Keratinocyte (primary cell): ENCODE measurements at regions not wholly inside any gene's neighbourhood (a gene's known extent, or its start where the extent isn't known, plus 50 kb on each side); places are given as distances from the start of the nearest gene placed in this dataset.
A peak's percentile ranks its signal among the peaks of the same experiment; 100 is the strongest.

Experiments
- DNase-seq: peaks from one replicate; pipeline ENCODE4 v3.0.0-alpha.2; 2011; ENCODE audit warnings: low read depth, missing footprints, low spot score
- FAIRE-seq: peaks from 2 replicates; lab custom pipeline; 2011; peaks lifted over from hg19 to GRCh38; lab: Jason Lieb, UNC
- H2AFZ ChIP-seq: 2 replicates; pipeline ENCODE4 v1.6.0; 2012; ENCODE audit warnings: low read length, control low read depth, inconsistent platforms; ENCODE audit not compliant: control insufficient read depth
- H3K27ac ChIP-seq: 2 replicates; pipeline ENCODE4 v1.5.1; 2011; ENCODE audit warnings: low read length; ENCODE audit not compliant: control insufficient read depth, insufficient read depth
- H3K27me3 ChIP-seq: 3 replicates; pipeline ENCODE4 v1.6.0; 2011; ENCODE audit warnings: low read length; ENCODE audit not compliant: control insufficient read depth, insufficient read depth; ENCODE audit errors: extremely low read depth
- H3K36me3 ChIP-seq, 2 experiments: 2 replicates in 1 of 2; 3 replicates in 1 of 2; pipeline ENCODE4 v1.5.1; 2011; ENCODE audit warnings: low read length in 2 of 2, mild to moderate bottlenecking in 1 of 2; ENCODE audit not compliant: control insufficient read depth in 2 of 2, insufficient read depth in 2 of 2; ENCODE audit errors: extremely low read depth in 1 of 2
- H3K4me1 ChIP-seq: 3 replicates; pipeline ENCODE4 v1.5.1; 2011; ENCODE audit warnings: low read length; ENCODE audit not compliant: control insufficient read depth, insufficient read depth; ENCODE audit errors: extremely low read depth
- H3K4me2 ChIP-seq: 3 replicates; pipeline ENCODE4 v1.6.0; 2011; ENCODE audit warnings: low read depth, low read length; ENCODE audit not compliant: control insufficient read depth, insufficient read depth; ENCODE audit errors: extremely low read depth
- H3K4me3 ChIP-seq, 3 experiments: fragments of 200-600 bp in 1 of 3; sonication (generic) in 1 of 3; 2 replicates in 2 of 3; 3 replicates in 1 of 3; pipeline ENCODE4 v1.5.1; 2011 to 2016; ENCODE audit warnings: low read length in 3 of 3, mild to moderate bottlenecking in 3 of 3, control low read depth in 2 of 3, inconsistent platforms in 1 of 3, low read depth in 1 of 3, mixed read lengths in 1 of 3, mixed run types in 1 of 3, moderate library complexity in 1 of 3; ENCODE audit not compliant: control insufficient read depth in 2 of 3, insufficient read depth in 2 of 3; ENCODE audit errors: extremely low read depth in 1 of 3
- H3K79me2 ChIP-seq: 2 replicates; pipeline ENCODE4 v1.6.0; 2012; ENCODE audit warnings: low read length; ENCODE audit not compliant: control insufficient read depth, insufficient read depth
- H3K9ac ChIP-seq: 3 replicates; pipeline ENCODE4 v1.6.0; 2011; ENCODE audit warnings: low read length; ENCODE audit not compliant: control insufficient read depth, insufficient read depth; ENCODE audit errors: extremely low read depth
- H3K9me1 ChIP-seq: 3 replicates; pipeline ENCODE4 v1.6.0; 2011; ENCODE audit warnings: low read length; ENCODE audit not compliant: control insufficient read depth, insufficient read depth; ENCODE audit errors: extremely low read depth
- H3K9me3 ChIP-seq: 2 replicates; pipeline ENCODE4 v1.5.1; 2012; ENCODE audit warnings: low read depth, low read length; ENCODE audit not compliant: control insufficient read depth
- H4K20me1 ChIP-seq: 3 replicates; pipeline ENCODE4 v1.6.0; 2011; ENCODE audit warnings: low read length; ENCODE audit not compliant: control insufficient read depth, insufficient read depth; ENCODE audit errors: extremely low read depth
- EZH2 ChIP-seq: IDR thresholded peaks from one replicate; pipeline ENCODE4 v1.6.1; 2012; ENCODE audit warnings: inconsistent platforms, mild to moderate bottlenecking, low read length, moderate library complexity
- dilution Hi-C: fragments of 300-500 bp; cut with MboI; formaldehyde crosslinking; loops from one replicate; pipeline ENCODE4 v1.7.0; 2020; ENCODE audit warnings: low sequenced_read_pairs; ENCODE audit not compliant: extremely low pct_ligation_motif_present
- TF ChIP-seq, protein P1 (sequence below), 3 experiments: IDR thresholded peaks in 1 of 3; conservative IDR thresholded peaks in 1 of 3; optimal IDR thresholded peaks in 1 of 3; 2 replicates in 2 of 3; 3 replicates in 1 of 3; pipeline versions ENCODE3 to v1.5.1; 2011; ENCODE audit warnings: low read length in 3 of 3, mild to moderate bottlenecking in 3 of 3, moderate library complexity in 2 of 3, control low read depth in 1 of 3, inconsistent platforms in 1 of 3; ENCODE audit not compliant: insufficient read depth in 2 of 3; ENCODE audit errors: extremely low read depth in 1 of 3

DNA sequence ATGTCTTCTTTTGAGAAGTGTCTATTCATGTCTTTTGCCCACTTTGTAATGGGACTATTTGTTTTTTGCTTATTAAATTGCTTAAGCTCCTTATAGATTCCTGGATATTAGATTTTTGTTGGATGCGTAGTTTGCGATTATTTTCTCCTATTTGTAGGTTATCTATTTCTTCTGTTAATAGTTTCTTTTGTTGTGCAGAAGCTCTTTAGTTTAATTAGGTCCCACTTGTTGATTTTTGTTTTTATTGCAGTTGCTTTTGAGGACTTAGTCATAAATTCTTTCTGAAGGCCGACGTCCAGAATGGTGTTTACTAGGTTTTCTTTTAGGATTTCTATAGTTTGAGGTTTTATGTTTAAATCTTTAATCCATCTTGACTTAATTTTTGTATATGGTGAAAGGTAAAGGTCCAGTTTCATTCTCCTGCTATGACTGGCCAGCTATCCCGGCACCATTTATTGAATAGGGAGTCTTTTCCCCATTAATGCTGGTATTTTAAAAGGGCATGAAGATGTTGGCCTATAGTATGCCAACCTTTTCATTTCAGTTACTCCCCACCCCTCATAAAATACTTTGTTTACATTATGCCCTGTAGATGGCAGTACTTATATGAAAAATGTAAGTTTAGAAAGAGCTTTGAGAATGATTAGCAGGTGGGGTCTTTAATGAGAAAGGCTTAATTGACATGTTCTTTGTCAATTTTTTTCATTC is 62.9 kb upstream of the PSMA6 start:
- H3K4me3 ChIP-seq: no peak overlapping the region
- H3K27me3 ChIP-seq: no peaks in the 10 kb centered on the region
- H3K79me2 ChIP-seq: no peaks in the 10 kb centered on the region
- no peak overlapping the region for H3K9ac ChIP-seq
- no peaks in the 10 kb centered on the region for H3K9me3 ChIP-seq
- no peaks in the 10 kb centered on the region for H4K20me1 ChIP-seq
- no peak for DNase-seq
- H3K36me3 ChIP-seq: no peaks in the 10 kb centered on the region
- H2AFZ ChIP-seq: no peak overlapping the region
- no peak overlapping the region for H3K27ac ChIP-seq
- dilution Hi-C loops: no loop called here
- no peaks in the 10 kb centered on the region for H3K9me1 ChIP-seq
- peaks cover 2% of the 10 kb centered on the region for H3K4me1 ChIP-seq
- TF ChIP-seq, protein P1, sequence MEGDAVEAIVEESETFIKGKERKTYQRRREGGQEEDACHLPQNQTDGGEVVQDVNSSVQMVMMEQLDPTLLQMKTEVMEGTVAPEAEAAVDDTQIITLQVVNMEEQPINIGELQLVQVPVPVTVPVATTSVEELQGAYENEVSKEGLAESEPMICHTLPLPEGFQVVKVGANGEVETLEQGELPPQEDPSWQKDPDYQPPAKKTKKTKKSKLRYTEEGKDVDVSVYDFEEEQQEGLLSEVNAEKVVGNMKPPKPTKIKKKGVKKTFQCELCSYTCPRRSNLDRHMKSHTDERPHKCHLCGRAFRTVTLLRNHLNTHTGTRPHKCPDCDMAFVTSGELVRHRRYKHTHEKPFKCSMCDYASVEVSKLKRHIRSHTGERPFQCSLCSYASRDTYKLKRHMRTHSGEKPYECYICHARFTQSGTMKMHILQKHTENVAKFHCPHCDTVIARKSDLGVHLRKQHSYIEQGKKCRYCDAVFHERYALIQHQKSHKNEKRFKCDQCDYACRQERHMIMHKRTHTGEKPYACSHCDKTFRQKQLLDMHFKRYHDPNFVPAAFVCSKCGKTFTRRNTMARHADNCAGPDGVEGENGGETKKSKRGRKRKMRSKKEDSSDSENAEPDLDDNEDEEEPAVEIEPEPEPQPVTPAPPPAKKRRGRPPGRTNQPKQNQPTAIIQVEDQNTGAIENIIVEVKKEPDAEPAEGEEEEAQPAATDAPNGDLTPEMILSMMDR (optimal IDR thresholded peaks at IDR 0.05 in 1 of 3, IDR thresholded peaks at IDR 0.05 in 1 of 3, conservative IDR thresholded peaks at IDR 0.05 in 1 of 3; ENCODE audit: extremely low read depth in 1 of 3, insufficient read depth in 2 of 3, low read length in 3 of 3): peak in 2 of 3 experiments; percentile 9 to 41
- TF ChIP-seq EZH2: no peak
- no peak overlapping the region for H3K4me2 ChIP-seq
- no peak for FAIRE-seq

DNA sequence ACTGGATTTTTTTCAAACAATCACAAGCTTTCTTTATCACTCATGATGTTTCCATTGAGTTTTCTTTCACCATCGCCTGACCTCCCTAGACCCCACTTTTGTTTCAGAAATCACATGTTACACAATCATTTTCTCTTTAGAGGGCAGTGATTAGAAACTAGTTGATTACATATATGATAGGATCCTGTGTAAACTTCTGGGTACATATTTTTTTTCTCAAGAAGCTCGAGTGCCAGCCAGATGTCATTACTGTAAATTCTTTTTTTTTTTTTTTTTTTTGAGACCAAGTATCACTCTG is 62.4 kb upstream of the PSMA6 start:
- peaks cover 3% of the 10 kb centered on the region for H3K4me1 ChIP-seq

More for the DNA sequence above, 62.4 kb upstream of the PSMA6 start:
- TF ChIP-seq, protein P1 (optimal IDR thresholded peaks at IDR 0.05 in 1 of 3, IDR thresholded peaks at IDR 0.05 in 1 of 3, conservative IDR thresholded peaks at IDR 0.05 in 1 of 3; ENCODE audit: extremely low read depth in 1 of 3, insufficient read depth in 2 of 3, low read length in 3 of 3): no peak
- TF ChIP-seq EZH2: no peak
- Histone ChIP-seq H3K27me3 (no peaks in the 10 kb centered on the region), H3K9me3 (no peaks in the 10 kb centered on the region), H3K27ac (no peak overlapping the region), H3K9me1 (no peaks in the 10 kb centered on the region), H4K20me1 (no peaks in the 10 kb centered on the region), H2AFZ (no peak overlapping the region), H3K4me2 (no peak overlapping the region), H3K9ac (no peak overlapping the region), H3K79me2 (no peaks in the 10 kb centered on the region), H3K4me3 (no peak overlapping the region), H3K36me3 (no peaks in the 10 kb centered on the region)
- no peak for DNase-seq
- FAIRE-seq: no peak
- dilution Hi-C loops: no loop called here
